Right renal pelvis (tissue), 4 donors: ENCODE measurements at regions not wholly inside any gene's neighbourhood (a gene's known extent, or its start where the extent isn't known, plus 50 kb on each side); places are given as distances from the start of the nearest gene placed in this dataset.
"Not testable (repeated sequence)": the region's sequence is repeated elsewhere in the genome, so short reads cannot be mapped to it uniquely, and the experiment has no call there.

Experiments used
- DNase-seq, 4 donors: peaks; one replicate each; pipeline ENCODE4 v3.0.0-alpha.2; 2013; ENCODE audit warnings: low read depth in 4 of 4, low spot score in 3 of 4, missing footprints in 1 of 4

- DNase-seq = no peak
Observed at GRCh38 chr9:90064248-90064647, 459.4 kb downstream of the GADD45G start.

- DNase-seq = no peak
Observed at GRCh38 chr9:90064971-90065370, 460.2 kb downstream of the GADD45G start.

DNA sequence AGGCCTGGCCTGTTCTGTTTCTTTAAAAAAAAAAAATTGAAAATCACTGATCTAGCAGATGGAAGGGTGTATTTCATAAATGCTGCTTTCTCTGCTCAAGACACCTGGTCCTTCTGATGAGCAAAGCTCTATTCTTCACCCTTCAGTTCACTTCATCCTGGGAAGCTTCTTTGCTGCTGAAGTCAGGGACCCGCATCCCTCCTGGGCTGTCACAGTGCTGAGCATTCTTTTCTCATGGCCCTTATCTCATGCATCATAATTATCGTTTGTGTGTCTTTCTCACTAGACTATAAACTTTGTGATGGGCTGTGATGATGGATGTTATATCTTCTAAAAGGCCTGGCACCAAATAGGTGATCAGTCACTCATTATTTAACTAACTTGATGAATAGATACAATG is 461.0 kb downstream of the GADD45G start:
- DNase-seq = no peak

DNA sequence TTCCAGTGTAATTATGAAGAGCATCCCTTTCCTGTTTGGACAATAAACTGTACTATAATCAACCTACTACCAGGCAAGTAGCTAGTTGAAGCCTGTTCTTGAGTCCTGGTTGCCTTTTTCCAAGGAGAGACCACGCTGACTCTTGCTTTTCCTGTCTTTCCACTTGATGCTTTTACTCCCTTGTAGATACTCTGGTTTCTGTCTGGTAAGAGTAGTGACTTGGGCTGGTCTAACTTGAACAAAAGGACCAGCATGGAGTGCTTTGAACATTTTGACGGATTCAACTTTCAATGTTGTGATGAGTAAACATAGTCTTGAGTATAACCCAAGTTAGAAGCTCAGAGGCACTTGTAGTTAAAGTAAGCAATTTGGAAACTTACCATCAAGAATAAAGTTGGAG is 464.3 kb downstream of the GADD45G start:
- DNase-seq = no peak

- no peak for DNase-seq
Observed at GRCh38 chr9:90070056-90070455, 465.2 kb downstream of the GADD45G start.

DNA sequence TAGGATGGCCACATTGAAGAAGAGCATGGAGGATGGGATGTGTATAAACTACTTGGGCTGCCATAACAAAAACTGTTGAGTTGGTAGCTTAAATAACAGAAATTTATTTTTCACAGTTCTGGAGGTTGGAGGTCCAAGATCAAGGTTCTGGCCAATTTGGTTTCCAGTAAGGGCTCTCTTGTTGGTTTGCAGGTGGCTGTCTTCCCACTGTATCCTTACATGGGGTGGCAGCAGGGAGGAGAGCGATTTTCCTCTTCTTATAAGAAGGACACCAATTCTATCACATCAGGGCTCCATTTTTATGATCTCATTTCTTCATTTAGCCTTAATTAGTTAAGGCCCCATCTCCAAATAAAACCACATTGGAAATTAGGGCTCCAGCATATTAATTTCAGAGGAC is 465.7 kb downstream of the GADD45G start:
- no peak for DNase-seq

- DNase-seq = no peak
Observed at GRCh38 chr9:90070931-90071660, 466.3 kb downstream of the GADD45G start.

- DNase-seq = no peak
Observed at GRCh38 chr9:90073186-90073945, 468.6 kb downstream of the GADD45G start.

DNA sequence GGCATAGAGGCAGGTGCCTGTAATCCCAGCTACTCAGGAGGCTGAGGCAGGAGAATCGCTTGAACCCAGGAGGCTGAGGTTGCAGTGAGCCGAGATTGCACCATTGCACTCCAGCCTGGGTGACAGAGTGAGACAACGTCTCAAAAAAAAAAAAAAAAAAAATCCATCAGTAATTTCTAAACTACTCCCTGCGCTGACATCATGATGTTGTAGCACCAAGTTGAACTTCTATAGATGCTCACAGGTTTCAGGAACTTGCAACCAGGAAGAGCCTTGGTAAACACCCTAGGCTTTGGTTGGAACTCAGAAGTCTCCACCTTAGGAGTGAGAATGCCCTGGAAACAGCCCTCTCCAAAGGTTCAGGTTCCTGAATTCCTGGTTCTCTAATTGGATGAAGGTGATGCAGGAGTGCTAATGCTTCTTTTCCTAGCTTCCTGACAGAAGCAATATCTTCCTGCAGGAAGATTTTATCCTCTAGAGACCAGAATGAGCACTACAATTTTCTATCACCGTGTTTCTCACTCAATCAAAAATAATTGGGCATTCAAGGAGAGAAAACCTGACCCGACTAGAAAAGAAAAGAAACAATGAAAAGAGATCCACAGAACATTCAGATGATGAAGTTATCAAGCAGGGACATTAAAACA is 469.6 kb downstream of the GADD45G start:
- no peak for DNase-seq

DNA sequence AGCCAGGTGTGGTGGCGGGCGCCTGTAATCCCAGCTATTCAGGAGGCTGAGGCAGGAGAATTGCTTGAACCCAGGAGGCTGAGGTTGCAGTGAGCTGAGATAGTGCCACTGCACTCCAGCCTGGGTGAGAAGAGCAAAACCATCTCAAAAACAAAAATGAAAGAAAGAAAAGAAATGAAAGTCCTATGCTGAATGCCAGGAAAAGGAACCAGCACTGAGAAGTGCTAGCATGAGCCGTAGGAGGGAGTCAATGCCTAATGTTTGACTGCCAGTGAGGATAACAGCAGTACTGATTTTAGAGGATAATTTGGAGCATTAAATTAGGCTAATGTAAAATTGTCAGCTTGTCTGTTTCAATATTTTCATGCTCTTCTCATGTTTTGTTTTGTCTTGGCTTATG is 472.8 kb downstream of the GADD45G start:
- not testable (repeated sequence) for DNase-seq

GRCh38 chr9:90078988-90079421 is 474.2 kb downstream of the GADD45G start:
- DNase-seq = no peak

DNA sequence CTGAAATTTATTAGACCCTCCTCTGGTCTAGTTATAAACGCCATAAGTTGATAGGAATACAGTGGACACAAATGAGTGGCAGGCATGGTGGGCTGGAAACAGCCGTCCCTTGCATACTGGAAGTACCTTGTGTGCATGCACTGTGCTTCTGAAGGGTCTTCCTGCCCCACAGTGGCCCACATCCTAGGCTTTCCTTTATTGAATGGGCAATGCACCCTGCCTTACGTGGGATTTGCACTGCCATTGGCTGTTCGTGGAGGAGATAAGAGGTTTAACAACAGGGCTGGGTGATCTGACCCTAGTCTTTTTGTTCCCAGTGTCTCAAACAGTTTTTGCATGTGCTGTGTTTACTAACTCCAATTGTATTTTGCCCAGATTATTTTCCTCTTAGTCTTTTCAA is 480.8 kb downstream of the GADD45G start:
- no peak for DNase-seq

GRCh38 chr9:90086101-90086511 is 481.3 kb downstream of the GADD45G start:
- DNase-seq = no peak

GRCh38 chr9:90088434-90088833 is 483.6 kb downstream of the GADD45G start:
- no peak for DNase-seq

- no peak for DNase-seq
Observed at GRCh38 chr9:90088856-90089255, 484.0 kb downstream of the GADD45G start.

- no peak for DNase-seq
Observed at GRCh38 chr9:90090997-90091396, 486.2 kb downstream of the GADD45G start.

DNA sequence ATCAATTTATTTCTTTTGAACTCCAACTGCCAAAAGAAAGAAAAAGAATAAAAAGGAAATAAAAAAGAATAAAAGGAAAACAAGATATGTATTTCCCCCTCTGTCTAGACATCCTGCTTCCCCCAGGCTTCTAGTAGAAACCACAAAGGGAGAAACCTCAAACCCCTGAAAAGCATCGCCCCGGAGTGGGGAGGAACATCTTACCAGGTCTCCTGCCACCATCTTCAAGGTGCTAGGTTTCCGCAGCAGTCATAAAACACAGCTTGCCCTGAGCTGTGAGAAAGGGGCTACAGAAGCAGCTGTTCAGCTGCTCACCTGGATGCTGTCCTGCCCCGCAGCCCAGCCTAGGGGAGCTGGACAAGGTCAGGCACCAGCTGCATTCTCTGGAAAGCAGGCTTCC is 487.7 kb downstream of the GADD45G start:
- DNase-seq = no peak

DNA sequence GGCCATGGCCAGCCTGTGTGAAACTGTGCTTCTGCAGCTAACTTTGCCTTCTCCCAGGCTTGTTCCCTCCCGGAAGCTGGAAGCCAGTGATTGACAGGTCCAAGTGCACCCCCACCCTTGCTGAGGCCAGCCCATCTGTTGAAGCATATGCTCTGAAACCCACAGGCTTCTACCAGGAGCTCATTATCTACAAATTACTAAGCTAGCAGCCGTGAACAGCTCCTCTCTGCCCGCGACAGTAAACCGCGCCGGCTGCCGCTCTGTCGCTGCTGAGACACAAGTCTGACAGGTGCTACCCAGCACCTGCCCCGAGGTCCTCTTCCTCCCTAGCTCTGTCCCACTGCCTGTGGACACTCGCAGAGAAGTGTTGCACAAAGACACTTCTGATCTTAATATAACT is 490.9 kb downstream of the GADD45G start:
- DNase-seq = no peak

GRCh38 chr9:90097237-90097636 is 492.4 kb downstream of the GADD45G start:
- DNase-seq = no peak

DNA sequence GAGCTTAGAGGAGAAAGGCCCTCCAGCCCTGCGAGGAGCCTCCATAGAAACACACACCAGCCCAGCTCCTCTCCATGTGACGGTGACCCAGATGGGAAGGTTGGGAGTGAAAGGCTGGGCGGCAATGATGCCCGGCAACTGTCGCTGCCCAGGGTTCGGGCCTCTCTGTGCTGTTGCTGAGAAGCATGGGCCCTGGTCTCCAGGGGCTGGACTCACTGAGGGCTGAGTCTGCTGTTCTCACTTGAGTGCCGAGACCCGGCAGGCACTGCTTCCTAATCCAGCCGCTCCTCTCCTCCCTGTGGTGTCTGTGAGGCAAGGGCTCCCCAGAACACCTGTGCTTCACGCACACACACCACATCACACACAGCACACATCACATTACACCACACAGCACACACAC is 493.6 kb downstream of the GADD45G start:
- no peak for DNase-seq

GRCh38 chr9:90099262-90099963 is 494.6 kb downstream of the GADD45G start:
- DNase-seq = no peak
